SK-N-SH treated with all-trans-retinoic acid at 6 μM for 48 hours (cell line): ENCODE measurements at regions not wholly inside any gene's neighbourhood (a gene's known extent, or its start where the extent isn't known, plus 50 kb on each side); places are given as distances from the start of the nearest gene placed in this dataset.

ENCODE experiments used
- ATAC-seq: fragments of 200-7000 bp; cut with Tn5 transposase; 3 replicates; pipeline ENCODE4 v1.9.1; 2020; ENCODE audit warnings: mild to moderate bottlenecking, moderate library complexity
- ARNTL ChIP-seq: fragments of 450-650 bp; formaldehyde crosslinking; IDR thresholded peaks from 2 replicates; pipeline ENCODE4 v1.5.0; 2020; ENCODE audit warnings: low read depth, mild to moderate bottlenecking, moderate library complexity, borderline replicate concordance
- CREB5 ChIP-seq: fragments of 250-450 bp; sonication (Bioruptor Pico); IDR thresholded peaks from 2 replicates; pipeline ENCODE4 v1.5.1; 2020; ENCODE audit warnings: low read depth, mild to moderate bottlenecking, moderate library complexity
- CSDC2 ChIP-seq: fragments of 250-450 bp; sonication (Bioruptor Pico); IDR thresholded peaks from 2 replicates; pipeline ENCODE4 v1.5.0; 2020; ENCODE audit warnings: mild to moderate bottlenecking, moderate library complexity
- CSRNP3 ChIP-seq: fragments of 250-450 bp; sonication (Bioruptor Pico); IDR thresholded peaks from 2 replicates; pipeline ENCODE4 v1.5.1; 2021; ENCODE audit warnings: mild to moderate bottlenecking, moderate library complexity
- ESRRG ChIP-seq: fragments of 250-450 bp; sonication (Bioruptor Pico); IDR thresholded peaks from 2 replicates; pipeline ENCODE4 v1.6.1; 2021; ENCODE audit warnings: mild to moderate bottlenecking
- GLIS3 ChIP-seq: fragments of 250-450 bp; sonication (Bioruptor Pico); IDR thresholded peaks from 2 replicates; pipeline ENCODE4 v1.5.0; 2020; ENCODE audit warnings: mild to moderate bottlenecking, moderate library complexity
- ISL1 ChIP-seq: fragments of 250-450 bp; sonication (Bioruptor Pico); IDR thresholded peaks from 2 replicates; pipeline ENCODE4 v2.1.2; 2022; ENCODE audit warnings: mild to moderate bottlenecking, moderate library complexity
- OSR1 ChIP-seq: fragments of 250-450 bp; sonication (Bioruptor Pico); IDR thresholded peaks from 2 replicates; pipeline ENCODE4 v1.8.0; 2022; ENCODE audit warnings: moderate library complexity, mild to moderate bottlenecking, inconsistent platforms
- PATZ1 ChIP-seq: fragments of 250-450 bp; sonication (Bioruptor Pico); IDR thresholded peaks from 2 replicates; pipeline ENCODE4 v1.8.0; 2020; ENCODE audit warnings: mild to moderate bottlenecking, moderate library complexity, borderline replicate concordance
- POU6F1 ChIP-seq: fragments of 250-450 bp; sonication (Bioruptor Pico); IDR thresholded peaks from 2 replicates; pipeline ENCODE4 v1.8.0; 2021; ENCODE audit warnings: low read depth, mild to moderate bottlenecking, moderate library complexity, borderline replicate concordance
- RARB ChIP-seq: fragments of 250-450 bp; sonication (Bioruptor Pico); IDR thresholded peaks from 2 replicates; pipeline ENCODE4 v1.8.0; 2021; ENCODE audit warnings: mild to moderate bottlenecking, moderate library complexity
- SNAI2 ChIP-seq: fragments of 250-450 bp; sonication (Bioruptor Pico); IDR thresholded peaks from 2 replicates; pipeline ENCODE4 v1.5.0; 2020; ENCODE audit warnings: mild to moderate bottlenecking, moderate library complexity
- TCF4 ChIP-seq: fragments of 250-450 bp; sonication (Bioruptor Pico); IDR thresholded peaks from 2 replicates; pipeline ENCODE4 v1.8.0; 2021; ENCODE audit warnings: mild to moderate bottlenecking, moderate library complexity, borderline replicate concordance
- TSHZ2 ChIP-seq: fragments of 250-450 bp; sonication (Bioruptor Pico); IDR thresholded peaks from 2 replicates; pipeline ENCODE4 v1.5.0; 2020; ENCODE audit warnings: mild to moderate bottlenecking, moderate library complexity
- ZC3H10 ChIP-seq: fragments of 250-450 bp; sonication (Bioruptor Pico); IDR thresholded peaks from 2 replicates; pipeline ENCODE4 v1.5.1; 2021; ENCODE audit warnings: mild to moderate bottlenecking, moderate library complexity
- ZFP30 ChIP-seq: fragments of 450-650 bp; formaldehyde crosslinking; IDR thresholded peaks from 2 replicates; pipeline ENCODE4 v1.5.0; 2022; ENCODE audit warnings: mild to moderate bottlenecking, moderate library complexity
- ZNF565 ChIP-seq: fragments of 450-650 bp; formaldehyde crosslinking; conservative IDR thresholded peaks from 2 replicates; pipeline ENCODE4 v1.5.0; 2020; ENCODE audit warnings: low read depth, mild to moderate bottlenecking, moderate library complexity
- ZNF70 ChIP-seq: fragments of 450-650 bp; formaldehyde crosslinking; IDR thresholded peaks from 2 replicates; pipeline ENCODE4 v1.5.0; 2020; ENCODE audit warnings: mild to moderate bottlenecking, moderate library complexity
- ZNF8 ChIP-seq: fragments of 450-650 bp; formaldehyde crosslinking; IDR thresholded peaks from 2 replicates; pipeline ENCODE4 v1.5.0; 2020; ENCODE audit warnings: mild to moderate bottlenecking, moderate library complexity

- ATAC-seq: no peak
- TF ChIP-seq POU6F1 (no peak), OSR1 (CRISPR knock-in tag) (no peak), ZFP30 (no peak)
Measured at GRCh38 chr13:94765814-94766213, 53.5 kb upstream of the SOX21 start.

GRCh38 chr13:94764576-94765321, 52.4 kb upstream of the SOX21 start:
- no peak for ATAC-seq
- TF ChIP-seq TSHZ2 (CRISPR knock-in tag) (no peak), ARNTL (CRISPR knock-in tag) (no peak), ZNF70 (no peak), CREB5 (no peak), TCF4 (CRISPR knock-in tag) (no peak), SNAI2 (no peak), CSDC2 (no peak), POU6F1 (no peak), GLIS3 (no peak), ESRRG (CRISPR knock-in tag) (no peak), ZNF8 (CRISPR knock-in tag) (no peak), PATZ1 (CRISPR knock-in tag) (no peak), CSRNP3 (no peak), ZNF565 (no peak), ZC3H10 (no peak), ISL1 (CRISPR knock-in tag) (no peak), RARB (CRISPR knock-in tag) (no peak), ZFP30 (no peak), OSR1 (CRISPR knock-in tag) (no peak)
